Activated CD8-positive, alpha-beta memory T cell treated with anti-CD3 and anti-CD28 coated beads, Interleukin-2, amount 50 U/mL, for 1 hour (primary cell): ENCODE measurements at regions not wholly inside any gene's neighbourhood (a gene's known extent, or its start where the extent isn't known, plus 50 kb on each side); places are given as distances from the start of the nearest gene placed in this dataset.

Source experiments
- DNase-seq: peaks from one replicate; pipeline ENCODE4 v3.0.0-alpha.2; 2020; ENCODE audit errors: extremely low read depth

DNA sequence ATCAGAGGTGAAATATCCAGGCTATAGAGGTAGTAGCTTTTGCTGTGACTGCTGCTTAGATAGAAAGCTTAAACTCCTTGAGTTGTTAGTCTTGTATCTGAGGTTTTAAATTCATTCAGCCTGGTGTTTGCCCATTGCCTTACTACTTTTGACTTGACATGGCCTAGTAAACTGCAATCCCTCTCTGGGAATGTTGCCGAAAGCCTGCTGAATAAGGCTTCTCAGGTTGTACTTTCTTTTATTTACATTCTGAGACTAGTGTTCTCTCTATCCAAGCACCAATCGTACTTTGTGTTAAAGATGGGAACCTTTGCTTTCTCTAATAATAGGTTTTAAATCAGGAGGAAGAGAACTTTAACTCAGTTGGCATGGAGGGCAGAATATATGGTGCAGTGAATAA lies 357.6 kb upstream of the CWC22 start:
- DNase-seq = no peak

DNA sequence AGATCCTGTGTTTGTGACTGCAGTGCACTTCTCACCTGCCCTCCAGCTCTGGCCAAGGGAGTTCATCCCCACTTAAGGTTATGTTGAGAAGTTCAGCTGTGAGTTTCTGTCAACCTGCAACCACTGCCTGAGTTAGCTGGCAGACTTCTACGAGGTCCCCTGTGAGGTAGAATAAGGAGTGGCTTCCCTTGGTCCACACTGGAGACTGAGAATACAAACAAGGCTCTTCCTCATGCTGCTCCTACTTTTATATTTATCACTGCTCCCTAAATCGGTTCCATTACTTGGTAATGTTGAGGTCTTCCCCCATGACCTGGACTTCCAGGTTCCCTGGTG lies 353.2 kb upstream of the CWC22 start:
- DNase-seq = no peak

DNA sequence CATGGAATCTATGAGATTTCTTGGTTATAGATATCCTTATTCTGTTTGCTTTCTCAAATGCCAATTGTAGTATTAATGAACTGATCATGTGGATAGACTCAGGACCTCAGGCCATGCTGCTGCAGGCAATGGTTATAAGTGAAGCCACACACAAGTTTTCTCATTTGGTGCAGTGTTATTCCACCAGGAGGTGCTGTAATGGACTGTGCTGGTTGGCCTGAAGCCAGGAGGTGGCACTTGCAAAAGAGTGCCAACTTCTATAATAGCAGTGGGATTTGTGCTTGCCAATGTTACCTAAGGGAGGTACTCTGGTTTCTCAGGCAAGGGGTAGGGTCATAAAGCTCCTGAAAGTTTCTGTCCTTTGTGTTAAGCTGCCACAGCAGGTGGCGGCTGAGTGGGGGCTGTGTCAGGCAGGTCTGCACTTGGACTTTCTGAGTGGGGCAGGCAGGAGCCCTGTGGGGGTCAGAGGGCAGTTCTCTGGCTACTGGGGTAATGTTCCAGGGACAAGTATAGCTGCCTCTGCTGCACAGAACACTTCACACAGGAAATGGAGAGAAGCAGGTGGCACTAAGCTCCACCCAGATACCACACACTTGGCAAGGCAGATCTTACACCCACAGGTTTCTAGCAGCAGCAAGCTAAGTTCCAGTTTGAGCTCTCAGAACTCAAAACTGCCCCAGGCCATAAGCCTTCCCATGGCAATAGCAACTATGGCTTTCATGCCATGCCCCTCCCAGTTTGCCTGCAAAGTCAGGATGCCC lies 352.6 kb upstream of the CWC22 start:
- DNase-seq = no peak

DNA sequence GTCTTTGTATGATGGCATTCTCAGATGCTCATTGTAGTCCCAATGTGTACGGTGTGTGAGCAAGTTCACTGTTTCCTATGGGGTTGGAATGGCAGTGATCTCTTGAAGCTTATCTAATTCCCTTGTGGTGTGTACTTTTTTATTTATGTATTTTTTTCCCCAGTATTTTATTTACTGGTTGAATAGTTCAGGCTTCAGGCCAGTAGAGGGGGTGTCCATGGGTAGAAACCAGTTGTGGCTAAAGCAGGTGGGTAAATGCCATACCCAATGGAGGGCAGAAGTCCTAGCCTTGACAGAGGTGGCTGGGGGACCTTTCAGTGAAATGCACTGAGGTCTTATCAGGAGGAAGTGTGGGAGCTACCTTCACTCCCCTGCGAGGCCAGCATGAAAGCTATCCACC lies 351.4 kb upstream of the CWC22 start:
- no peak for DNase-seq

DNA sequence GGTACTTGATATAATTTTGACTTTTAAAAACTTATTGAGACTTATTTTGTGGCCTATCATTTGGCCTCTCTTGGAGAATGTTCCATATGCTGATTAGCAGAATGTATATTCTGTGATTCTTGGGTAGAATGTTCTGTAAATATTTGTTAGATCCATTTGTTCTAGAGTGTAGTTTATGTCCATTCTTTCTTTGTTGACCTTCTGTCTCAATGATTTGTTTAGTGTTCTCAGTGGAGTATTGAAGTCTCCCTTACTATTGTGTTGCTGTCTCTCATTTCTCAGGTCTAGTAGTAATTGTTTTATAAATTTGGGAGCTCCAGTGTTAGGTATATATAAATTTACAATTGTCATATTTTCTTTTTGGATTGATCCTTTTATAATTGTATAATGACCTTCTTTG lies 349.6 kb upstream of the CWC22 start:
- DNase-seq = no peak

GRCh38 chr2:180352620-180353019 lies 345.5 kb upstream of the CWC22 start:
- DNase-seq = no peak

DNA sequence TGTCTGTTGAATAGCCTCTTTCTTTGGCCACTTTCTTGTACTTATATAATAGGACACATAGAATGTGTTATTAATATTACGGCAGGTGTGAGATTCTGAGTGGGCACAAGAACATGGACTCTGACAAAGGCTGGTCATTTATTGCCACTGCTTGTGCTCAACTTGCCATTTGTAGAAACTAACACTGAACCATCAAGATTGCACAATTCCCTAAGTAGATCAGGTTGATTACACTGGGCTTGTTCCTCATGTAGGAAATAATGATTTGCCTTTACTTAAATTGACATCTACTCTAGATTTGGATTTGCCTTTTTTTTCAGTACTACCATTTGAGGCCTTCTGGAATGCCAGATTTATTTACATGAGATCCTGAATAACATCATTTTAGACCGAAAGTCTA lies 342.7 kb upstream of the CWC22 start:
- DNase-seq = no peak

DNA sequence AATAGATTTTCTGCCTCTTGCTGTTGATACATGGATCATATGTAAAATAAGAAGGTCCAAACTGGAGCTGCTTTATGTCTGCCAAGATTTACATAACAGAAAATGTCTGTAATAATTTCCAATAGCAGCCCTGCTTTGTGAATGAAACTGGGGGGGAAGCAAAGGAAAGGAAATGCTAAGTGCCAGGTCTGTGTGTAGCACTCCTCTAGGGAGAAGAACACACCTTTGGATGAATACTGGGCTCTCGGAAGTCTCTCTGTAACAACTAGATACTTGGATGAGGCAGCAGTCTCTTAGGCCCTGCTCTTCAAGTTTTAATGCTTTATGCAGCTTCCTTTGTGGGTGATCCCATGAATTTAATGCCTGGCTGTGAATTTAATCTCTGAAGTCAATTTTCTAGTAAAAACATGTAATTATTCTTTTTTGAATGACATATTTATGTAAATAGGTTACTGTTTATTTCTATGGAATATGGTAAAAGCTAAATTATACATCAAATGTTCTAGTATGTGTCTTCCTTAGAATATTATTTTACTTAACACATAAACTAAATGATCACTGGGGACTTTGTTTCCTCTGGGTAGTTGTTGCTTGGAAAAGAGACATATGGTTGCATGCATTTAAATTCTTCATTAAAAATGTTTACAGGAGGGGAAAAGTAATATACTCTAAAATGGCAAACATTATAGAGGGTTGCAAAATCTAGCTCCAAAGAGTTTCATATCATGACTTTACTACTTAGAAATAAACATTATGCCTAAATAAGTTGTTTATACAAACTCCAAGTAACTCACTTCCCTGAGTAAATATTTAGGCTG lies 336.6 kb upstream of the CWC22 start:
- DNase-seq = no peak

- no peak for DNase-seq
Measured at GRCh38 chr2:180337136-180337535, 330.0 kb upstream of the CWC22 start.

DNA sequence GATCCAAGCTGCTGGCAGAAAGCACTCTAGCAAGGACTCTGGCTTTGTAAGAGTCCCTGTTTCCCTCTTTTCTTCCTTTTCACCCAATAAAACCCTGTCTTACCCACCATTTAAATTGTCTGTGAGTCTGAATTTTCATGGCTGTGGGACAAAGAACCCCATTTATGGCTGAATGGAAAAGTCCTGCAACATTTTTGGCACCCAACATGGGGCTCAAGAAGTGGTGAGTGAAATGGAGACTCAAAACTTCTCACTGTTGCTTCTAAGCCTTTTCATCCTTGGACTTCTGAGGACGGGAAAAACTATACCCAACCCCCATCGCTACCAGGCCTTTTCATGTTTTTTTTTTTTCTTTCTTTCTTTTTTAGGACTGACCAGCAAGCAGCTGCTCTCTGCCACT lies 329.5 kb upstream of the CWC22 start:
- DNase-seq = no peak

DNA sequence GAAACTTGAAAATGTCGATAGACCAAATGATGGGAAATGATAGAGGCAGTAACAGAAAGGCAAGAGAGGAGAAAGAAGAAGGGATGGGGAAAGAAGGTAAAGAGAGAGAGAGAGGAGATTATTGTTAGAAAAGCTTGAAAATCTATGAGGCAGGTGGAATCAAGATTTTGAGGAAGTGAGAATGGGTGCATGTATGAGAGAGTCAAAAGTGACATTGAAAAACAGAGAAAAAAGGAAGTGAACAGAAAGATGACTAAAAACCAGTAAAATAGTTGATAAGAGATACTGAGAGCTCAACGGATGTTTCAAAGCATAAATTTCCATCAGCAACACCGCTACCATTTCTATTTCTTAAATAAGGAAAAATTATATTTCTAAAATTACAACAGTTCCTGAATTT lies 327.4 kb upstream of the CWC22 start:
- no peak for DNase-seq

GRCh38 chr2:180328795-180329422 lies 321.8 kb upstream of the CWC22 start:
- no peak for DNase-seq

- DNase-seq = no peak
Measured at GRCh38 chr2:180327185-180327584, 320.1 kb upstream of the CWC22 start.

GRCh38 chr2:180325416-180326120 lies 318.5 kb upstream of the CWC22 start:
- no peak for DNase-seq

DNA sequence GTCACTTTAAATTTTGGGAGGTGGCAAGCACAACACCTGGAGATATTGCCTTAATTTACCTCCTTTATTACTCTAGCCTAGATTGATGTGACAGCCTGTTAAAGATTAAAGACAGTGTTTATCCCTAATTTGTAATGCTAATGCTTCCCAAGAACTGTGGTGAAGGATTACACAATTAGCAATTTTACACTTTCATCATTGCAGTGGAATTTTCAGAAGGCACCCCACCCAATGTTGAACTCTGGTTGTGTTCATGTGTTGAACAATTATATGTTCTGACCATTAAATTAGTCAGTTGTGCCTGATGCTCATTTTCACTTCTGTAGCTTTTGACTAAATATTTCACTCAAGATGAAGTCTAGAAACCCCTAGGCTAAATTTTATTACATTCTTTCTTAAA lies 317.1 kb upstream of the CWC22 start:
- no peak for DNase-seq

GRCh38 chr2:180322781-180323180 lies 315.7 kb upstream of the CWC22 start:
- DNase-seq = no peak

DNA sequence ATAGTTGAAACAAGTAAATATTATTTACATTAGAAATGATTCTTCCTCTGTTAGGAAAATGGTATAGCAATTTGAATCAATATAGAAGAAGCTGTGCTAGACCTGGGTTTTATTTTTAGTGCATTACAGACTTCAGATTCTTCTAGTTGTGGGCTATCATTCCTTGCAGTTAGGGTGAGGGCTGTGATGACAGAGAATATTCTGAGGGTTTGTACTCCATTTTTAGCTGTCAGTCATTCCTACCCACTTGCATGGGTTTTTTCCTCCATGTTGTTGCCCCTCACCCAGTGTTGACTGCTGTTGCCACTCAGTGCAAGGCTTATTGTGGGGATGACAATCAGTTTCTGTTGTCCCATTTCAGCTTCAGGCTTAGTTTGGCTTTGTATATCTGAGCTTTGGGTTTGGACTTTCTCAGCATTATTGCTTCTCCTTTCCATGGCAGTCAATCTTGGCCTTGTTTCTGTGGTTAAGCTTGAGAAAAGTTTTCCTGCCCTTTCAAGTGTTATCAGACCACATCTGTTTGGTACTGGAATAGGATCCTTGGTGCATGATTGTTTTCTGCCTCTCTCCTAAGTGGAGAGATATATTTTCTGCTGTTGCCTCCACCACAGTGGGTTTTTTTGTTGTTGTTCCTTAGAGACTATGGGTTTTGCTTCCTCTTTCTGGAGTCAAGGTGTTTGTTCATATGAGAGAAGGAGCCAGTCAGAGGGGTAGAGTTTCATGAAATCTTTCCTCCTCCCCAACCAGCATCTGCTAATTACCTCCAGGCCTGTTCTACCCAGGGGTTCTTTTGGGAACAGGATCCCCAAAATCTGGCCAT lies 312.7 kb upstream of the CWC22 start:
- DNase-seq = no peak

GRCh38 chr2:180314086-180314485 lies 307.0 kb upstream of the CWC22 start:
- DNase-seq = no peak

GRCh38 chr2:180312542-180312941 lies 305.4 kb upstream of the CWC22 start:
- DNase-seq = no peak

DNA sequence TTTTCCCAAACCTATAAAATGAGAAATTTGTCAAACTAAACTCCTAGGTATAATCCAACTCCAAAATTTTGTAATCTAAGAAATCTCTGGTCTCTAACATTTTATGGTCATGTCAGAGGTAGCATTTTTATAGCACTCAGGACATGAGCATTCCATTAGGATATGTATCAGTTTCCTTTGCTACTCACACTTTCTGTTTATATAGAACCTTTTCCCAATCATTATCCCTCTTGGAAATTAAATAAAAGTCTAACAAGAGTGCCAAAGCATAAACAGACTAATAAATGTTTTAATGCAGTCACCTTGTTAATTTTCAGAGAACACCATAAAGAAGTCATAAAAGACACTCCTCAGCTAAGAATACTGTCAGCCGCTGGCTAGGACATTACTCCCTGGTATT lies 300.0 kb upstream of the CWC22 start:
- no peak for DNase-seq

DNA sequence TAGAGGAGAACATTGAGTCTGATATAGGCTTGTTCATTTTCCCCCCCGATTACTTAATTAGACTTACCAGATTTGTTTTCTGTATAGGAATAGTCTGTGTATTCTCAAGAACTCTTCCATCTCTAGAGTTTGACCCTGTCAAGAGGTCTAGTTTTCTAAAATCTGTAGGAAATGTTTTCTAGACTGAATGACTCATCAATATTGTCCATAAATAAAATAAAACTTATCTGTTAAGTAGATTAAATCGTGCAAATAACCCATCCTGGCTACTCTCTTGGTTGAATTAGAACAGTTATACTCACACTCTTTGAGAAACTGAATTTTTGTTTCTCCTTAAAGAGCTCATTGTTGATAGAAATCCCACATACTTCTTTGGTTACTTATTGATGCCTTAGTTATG lies 299.2 kb upstream of the CWC22 start:
- no peak for DNase-seq
